ENCODE measurements at regions not wholly inside any gene's neighbourhood (a gene's known extent, or its start where the extent isn't known, plus 50 kb on each side); places are given as distances from the start of the nearest gene placed in this dataset.

- TF ChIP-seq ZNF317 (CRISPR knock-in tag; IDR thresholded peaks at IDR 0.05) (no peak), ZBTB20 (CRISPR knock-in tag; IDR thresholded peaks at IDR 0.05; ENCODE audit: borderline replicate concordance, low read depth) (peak; percentile 50; the same call in 1 of the 2 replicates), NR2F6 (IDR thresholded peaks at IDR 0.05) (no peak), NR2F6 (CRISPR knock-in tag; IDR thresholded peaks at IDR 0.05) (peak; percentile 68; the same call in 1 of the 2 replicates), BCL6 (CRISPR knock-in tag; IDR thresholded peaks at IDR 0.05) (peak; percentile 40; the same call in 1 of the 2 replicates), NR2F2 (IDR thresholded peaks at IDR 0.05; ENCODE audit: borderline replicate concordance, low read depth) (no peak), ZFP82 (CRISPR knock-in tag; IDR thresholded peaks at IDR 0.05; ENCODE audit: borderline replicate concordance) (no peak), FIP1L1 (IDR thresholded peaks at IDR 0.05; ENCODE audit: borderline replicate concordance, insufficient read depth, low read depth, low read length) (no peak), PAXIP1 (CRISPR knock-in tag; conservative IDR thresholded peaks at IDR 0.05) (peak; percentile 85), ELF3 (CRISPR knock-in tag; IDR thresholded peaks at IDR 0.05) (peak; percentile 48; the same call in 1 of the 2 replicates), ISX (CRISPR knock-in tag; conservative IDR thresholded peaks at IDR 0.05) (no peak), RARA (CRISPR knock-in tag; IDR thresholded peaks at IDR 0.05) (peak; percentile 79), ZBTB38 (CRISPR knock-in tag; IDR thresholded peaks at IDR 0.05) (no peak; the same call in 1 of the 2 replicates), SOX6 (IDR thresholded peaks at IDR 0.05) (no peak), SOX6 (CRISPR knock-in tag; IDR thresholded peaks at IDR 0.05) (no peak), ZBTB1 (CRISPR knock-in tag; IDR thresholded peaks at IDR 0.05; ENCODE audit: borderline replicate concordance) (no peak), ZNF766 (CRISPR knock-in tag; IDR thresholded peaks at IDR 0.05; ENCODE audit: borderline replicate concordance) (no peak), HDAC1 (CRISPR knock-in tag; IDR thresholded peaks at IDR 0.05) (peak; percentile 35; the same call in 1 of the 2 replicates), ZNF614 (CRISPR knock-in tag; IDR thresholded peaks at IDR 0.05; ENCODE audit: borderline replicate concordance) (no peak), ZNF225 (CRISPR knock-in tag; IDR thresholded peaks at IDR 0.05) (0 out of 2 replicates have a peak, but pooled peaks have one; percentile 26), YEATS2 (CRISPR knock-in tag; IDR thresholded peaks at IDR 0.05; ENCODE audit: borderline replicate concordance) (no peak), EP300 (IDR thresholded peaks at IDR 0.05; ENCODE audit: low read depth in 2 of 2, low read length in 2 of 2) (peak in 1 of 2 experiments; percentile 60; a peak in 2 of 4 replicates), EP300 (CRISPR knock-in tag; IDR thresholded peaks at IDR 0.05; ENCODE audit: borderline replicate concordance) (peak; percentile 57; the same call in 1 of the 2 replicates), CTCF (CRISPR knock-in tag; IDR thresholded peaks at IDR 0.05) (peak; percentile 15; the same call in 1 of the 2 replicates)
These were observed 171.1 kb downstream of the CRYBB2 start (continued) for GRCh38 chr22:25390297-25391240.

Measured in HepG2 (cell line).